ENCODE measurements at regions not wholly inside any gene's neighbourhood (a gene's known extent, or its start where the extent isn't known, plus 50 kb on each side); places are given as distances from the start of the nearest gene placed in this dataset.

DNA sequence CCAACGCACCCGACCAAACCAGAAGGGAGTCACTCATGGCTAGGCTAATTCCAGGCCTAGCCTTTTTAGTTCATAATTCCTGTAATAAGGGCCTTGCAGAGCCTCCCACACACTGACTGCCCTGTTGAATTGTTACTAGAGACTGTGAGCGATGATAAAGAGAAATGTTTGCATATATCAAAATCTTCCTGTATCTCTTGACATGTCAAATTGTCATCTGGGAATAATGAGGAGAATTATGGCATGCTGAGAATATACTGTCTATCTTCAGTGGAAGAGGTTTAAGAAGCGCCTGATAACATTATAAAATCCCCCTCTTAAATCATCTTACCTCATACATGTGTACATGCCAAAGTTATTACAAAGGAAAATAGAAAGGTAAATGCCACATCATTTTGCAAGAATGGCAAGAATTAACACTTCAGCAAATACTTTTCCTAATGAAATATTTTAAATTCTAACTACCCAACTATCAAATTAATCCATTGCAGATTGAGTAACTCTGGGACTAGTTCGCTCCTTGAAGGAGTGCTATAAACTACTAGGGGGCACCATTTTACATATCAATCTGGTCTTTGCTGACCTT, 144.1 kb downstream of the CENPF start:
- ATAC-seq (ENCODE audit: insufficient read depth, low FRiP score), result no peak
- no peaks in the 10 kb centered on the region for H3K27me3 ChIP-seq (ENCODE audit: control insufficient read depth in 3 of 3, insufficient read depth in 3 of 3, low read length in 2 of 3)
- no peaks in the 10 kb centered on the region for H3K9me3 ChIP-seq (ENCODE audit: control insufficient read depth in 4 of 4, insufficient read depth in 3 of 4, low read length in 3 of 4)
- no peaks in the 10 kb centered on the region for H3K36me3 ChIP-seq (ENCODE audit: control insufficient read depth in 4 of 4, insufficient read depth in 4 of 4, low read length in 4 of 4)
- H3K9ac ChIP-seq (ENCODE audit: insufficient read depth in 1 of 2, low read length in 2 of 2), result no peak overlapping the region
- no peak for DNase-seq
- no peak overlapping the region for H3K4me3 ChIP-seq
- TF ChIP-seq, protein P1, sequence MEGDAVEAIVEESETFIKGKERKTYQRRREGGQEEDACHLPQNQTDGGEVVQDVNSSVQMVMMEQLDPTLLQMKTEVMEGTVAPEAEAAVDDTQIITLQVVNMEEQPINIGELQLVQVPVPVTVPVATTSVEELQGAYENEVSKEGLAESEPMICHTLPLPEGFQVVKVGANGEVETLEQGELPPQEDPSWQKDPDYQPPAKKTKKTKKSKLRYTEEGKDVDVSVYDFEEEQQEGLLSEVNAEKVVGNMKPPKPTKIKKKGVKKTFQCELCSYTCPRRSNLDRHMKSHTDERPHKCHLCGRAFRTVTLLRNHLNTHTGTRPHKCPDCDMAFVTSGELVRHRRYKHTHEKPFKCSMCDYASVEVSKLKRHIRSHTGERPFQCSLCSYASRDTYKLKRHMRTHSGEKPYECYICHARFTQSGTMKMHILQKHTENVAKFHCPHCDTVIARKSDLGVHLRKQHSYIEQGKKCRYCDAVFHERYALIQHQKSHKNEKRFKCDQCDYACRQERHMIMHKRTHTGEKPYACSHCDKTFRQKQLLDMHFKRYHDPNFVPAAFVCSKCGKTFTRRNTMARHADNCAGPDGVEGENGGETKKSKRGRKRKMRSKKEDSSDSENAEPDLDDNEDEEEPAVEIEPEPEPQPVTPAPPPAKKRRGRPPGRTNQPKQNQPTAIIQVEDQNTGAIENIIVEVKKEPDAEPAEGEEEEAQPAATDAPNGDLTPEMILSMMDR (IDR thresholded peaks at IDR 0.05; ENCODE audit: control extremely low read depth, extremely low read depth), result no peak
- WGBS, 2 donors, result 85 to 86% methylated on average over 5 of the region's 5 CpGs
- H3K27ac ChIP-seq (ENCODE audit: low read depth in 1 of 2, low read length in 1 of 2), result no peak overlapping the region
- no peaks in the 10 kb centered on the region for H3K4me1 ChIP-seq (ENCODE audit: control insufficient read depth in 5 of 5, insufficient read depth in 5 of 5, low read length in 5 of 5)

DNA sequence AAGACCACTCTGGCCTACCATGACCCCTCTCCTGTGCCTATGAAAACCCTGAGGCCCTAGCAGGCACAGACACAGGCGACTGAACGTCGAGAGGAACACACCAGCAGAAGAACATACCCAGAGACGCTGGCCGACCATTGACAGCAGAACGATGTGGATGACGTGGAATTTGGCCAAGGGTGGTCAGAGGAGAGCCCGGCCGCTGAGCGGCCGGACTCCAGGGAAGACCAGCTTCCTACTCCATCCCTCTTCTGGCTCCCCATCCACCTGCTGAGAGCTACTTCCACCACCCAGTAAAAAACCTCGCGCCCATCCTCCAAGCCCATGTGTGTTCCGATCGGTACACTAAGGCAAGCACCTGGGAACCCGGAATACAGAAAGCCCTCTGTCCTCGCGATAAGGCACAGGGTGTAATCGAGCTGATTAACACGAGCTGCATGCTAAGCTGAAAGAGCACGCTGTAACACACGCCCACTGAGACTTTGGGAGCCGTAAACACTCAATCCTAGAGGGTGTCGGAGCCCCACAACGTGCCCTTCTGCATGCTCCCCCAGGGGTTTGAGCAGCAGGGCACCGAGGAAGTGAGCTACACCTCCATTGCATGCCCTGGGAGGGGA, 150.3 kb downstream of the CENPF start:
- DNase-seq (no peak), ATAC-seq (ENCODE audit: insufficient read depth, low FRiP score) (no peak)
- Histone ChIP-seq H3K9ac (ENCODE audit: insufficient read depth in 1 of 2, low read length in 2 of 2) (no peak overlapping the region), H3K4me1 (ENCODE audit: control insufficient read depth in 5 of 5, insufficient read depth in 5 of 5, low read length in 5 of 5) (no peaks in the 10 kb centered on the region), H3K36me3 (ENCODE audit: control insufficient read depth in 4 of 4, insufficient read depth in 4 of 4, low read length in 4 of 4) (no peaks in the 10 kb centered on the region), H3K27ac (ENCODE audit: low read depth in 1 of 2, low read length in 1 of 2) (no peak overlapping the region), H3K4me3 (no peak overlapping the region), H3K27me3 (ENCODE audit: control insufficient read depth in 3 of 3, insufficient read depth in 3 of 3, low read length in 2 of 3) (no peaks in the 10 kb centered on the region), H3K9me3 (ENCODE audit: control insufficient read depth in 4 of 4, insufficient read depth in 3 of 4, low read length in 3 of 4) (peaks cover 0 to 5% (median 0%) of the 10 kb centered on the region in 4 donors)
- TF ChIP-seq, protein P1 (IDR thresholded peaks at IDR 0.05; ENCODE audit: control extremely low read depth, extremely low read depth), result no peak
- 83 to 89% methylated on average over 26 of the region's 26 CpGs for WGBS, 2 donors

DNA sequence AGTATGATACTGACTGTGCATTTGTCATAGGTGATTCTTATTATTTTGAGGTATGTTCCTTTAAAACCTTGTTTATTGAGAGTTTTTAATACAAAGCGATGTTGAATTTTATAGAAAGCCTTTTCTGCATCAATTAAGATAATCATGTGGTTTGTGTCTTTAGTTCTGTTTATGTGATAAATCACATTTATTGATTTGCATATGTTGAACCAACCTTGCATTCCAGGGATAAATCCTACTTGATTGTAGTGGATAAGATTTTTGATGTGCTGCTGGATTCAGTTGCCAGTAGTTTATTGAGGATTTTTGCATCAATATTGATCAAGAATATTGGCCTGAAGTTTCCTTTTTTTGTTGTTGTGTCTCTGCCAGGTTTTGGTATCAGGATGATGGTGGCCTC, 158.0 kb downstream of the CENPF start:
- no peak for ATAC-seq (ENCODE audit: insufficient read depth, low FRiP score)
- no peak for DNase-seq
- H3K36me3 ChIP-seq (ENCODE audit: control insufficient read depth in 4 of 4, insufficient read depth in 4 of 4, low read length in 4 of 4), result no peaks in the 10 kb centered on the region
- H3K9ac ChIP-seq (ENCODE audit: insufficient read depth in 1 of 2, low read length in 2 of 2), result no peak overlapping the region
- no peak overlapping the region for H3K27ac ChIP-seq (ENCODE audit: low read depth in 1 of 2, low read length in 1 of 2)
- H3K4me3 ChIP-seq, result no peak overlapping the region
- peaks cover 0 to 25% (median 18%) of the 10 kb centered on the region in 4 donors for H3K9me3 ChIP-seq (ENCODE audit: control insufficient read depth in 4 of 4, insufficient read depth in 3 of 4, low read length in 3 of 4)
- H3K4me1 ChIP-seq (ENCODE audit: control insufficient read depth in 5 of 5, insufficient read depth in 5 of 5, low read length in 5 of 5), result no peaks in the 10 kb centered on the region
- no peaks in the 10 kb centered on the region for H3K27me3 ChIP-seq (ENCODE audit: control insufficient read depth in 3 of 3, insufficient read depth in 3 of 3, low read length in 2 of 3)
- TF ChIP-seq, protein P1 (IDR thresholded peaks at IDR 0.05; ENCODE audit: control extremely low read depth, extremely low read depth), result no peak
- WGBS, 2 donors, result 87 to 90% methylated on average over 1 of the region's 1 CpG

- Histone ChIP-seq H3K36me3 (ENCODE audit: control insufficient read depth in 4 of 4, insufficient read depth in 4 of 4, low read length in 4 of 4) (no peaks in the 10 kb centered on the region), H3K4me1 (ENCODE audit: control insufficient read depth in 5 of 5, insufficient read depth in 5 of 5, low read length in 5 of 5) (no peaks in the 10 kb centered on the region), H3K9ac (ENCODE audit: insufficient read depth in 1 of 2, low read length in 2 of 2) (no peak overlapping the region), H3K9me3 (ENCODE audit: control insufficient read depth in 4 of 4, insufficient read depth in 3 of 4, low read length in 3 of 4) (peaks cover 0 to 20% (median 18%) of the 10 kb centered on the region in 4 donors), H3K27me3 (ENCODE audit: control insufficient read depth in 3 of 3, insufficient read depth in 3 of 3, low read length in 2 of 3) (no peaks in the 10 kb centered on the region), H3K4me3 (no peak overlapping the region), H3K27ac (ENCODE audit: low read depth in 1 of 2, low read length in 1 of 2) (no peak overlapping the region)
- TF ChIP-seq, protein P1 (IDR thresholded peaks at IDR 0.05; ENCODE audit: control extremely low read depth, extremely low read depth), result no peak
- DNase-seq (no peak), ATAC-seq (ENCODE audit: insufficient read depth, low FRiP score) (no peak)
Observed at GRCh38 chr1:214762902-214763301, 159.9 kb downstream of the CENPF start.
